PC-3 (cell line): ENCODE measurements at regions not wholly inside any gene's neighbourhood (a gene's known extent, or its start where the extent isn't known, plus 50 kb on each side); places are given as distances from the start of the nearest gene placed in this dataset.

Experiments used
- ATAC-seq: fragments of 200-7000 bp; cut with Tn5 transposase; 2 replicates; pipeline ENCODE4 v1.9.1; 2020; ENCODE audit warnings: mild to moderate bottlenecking, moderate library complexity
- BruUV-seq: library from RNA; stranded (reverse); fragments of 400-500 nt; replicated peaks from 2 replicates; lab custom pipeline; 2021; lab: Mats Ljungman, UMichigan
- CTCF ChIA-PET: fragments of 300-600 bp; sonication (Branson Sonifier 250); formaldehyde crosslinking; loops from one replicate; lab custom pipeline; 2022; ENCODE audit warnings: antibody characterized with exemption; lab: Charles Lee
- POLR2A ChIA-PET: fragments of 300-600 bp; sonication (Branson Sonifier 250); formaldehyde crosslinking; loops from one replicate; lab custom pipeline; 2022; ENCODE audit warnings: antibody characterized with exemption; ENCODE audit not compliant: unreplicated experiment; lab: Charles Lee
- DNase-seq: peaks from one replicate; pipeline ENCODE4 v3.0.0-alpha.2; 2015
- H2AFZ ChIP-seq: fragments of 300-600 bp; sonication (generic); 2 replicates; pipeline ENCODE4 v1.6.0; 2016; ENCODE audit warnings: antibody characterized with exemption, low read length
- H3F3A ChIP-seq: fragments of 300-600 bp; sonication (generic); one replicate; pipeline ENCODE4 v1.6.0; 2017; ENCODE audit warnings: antibody characterized with exemption, low read length, control low read depth, mild to moderate bottlenecking; ENCODE audit not compliant: unreplicated experiment
- H3K27ac ChIP-seq: fragments of 300-600 bp; sonication (generic); 2 replicates; pipeline ENCODE4 v1.5.1; 2016; ENCODE audit warnings: mild to moderate bottlenecking, low read length
- H3K27me3 ChIP-seq: fragments of 300-600 bp; sonication (generic); 2 replicates; pipeline ENCODE4 v1.6.1; 2016; ENCODE audit warnings: low read length, mixed read lengths
- H3K36me3 ChIP-seq: fragments of 300-600 bp; sonication (generic); 2 replicates; pipeline ENCODE4 v1.6.1; 2016; ENCODE audit warnings: low read depth, mixed run types, low read length, mixed read lengths
- H3K4me1 ChIP-seq: fragments of 300-600 bp; sonication (generic); 2 replicates; pipeline ENCODE4 v1.5.1; 2016; ENCODE audit warnings: low read length; ENCODE audit not compliant: insufficient read depth
- H3K4me2 ChIP-seq: fragments of 300-600 bp; sonication (generic); 2 replicates; pipeline ENCODE4 v1.6.0; 2016; ENCODE audit warnings: low read length
- H3K4me3 ChIP-seq: fragments of 300-600 bp; sonication (generic); 2 replicates; pipeline ENCODE4 v1.5.1; 2016; ENCODE audit warnings: mild to moderate bottlenecking, low read length, mixed read lengths
- H3K79me2 ChIP-seq: fragments of 300-600 bp; sonication (generic); 2 replicates; pipeline ENCODE4 v1.6.1; 2017; ENCODE audit warnings: low read length, mixed read lengths
- H3K9ac ChIP-seq: fragments of 300-600 bp; sonication (generic); 2 replicates; pipeline ENCODE4 v1.6.0; 2016; ENCODE audit warnings: mild to moderate bottlenecking, low read length
- H3K9me2 ChIP-seq: fragments of 300-600 bp; sonication (generic); replicated peaks from 2 replicates; pipeline ENCODE4 v1.6.1; 2016; ENCODE audit warnings: mixed run types, low read length, mixed read lengths
- H3K9me3 ChIP-seq: fragments of 300-600 bp; sonication (generic); 2 replicates; pipeline ENCODE4 v1.6.1; 2016; ENCODE audit warnings: low read length, mixed read lengths
- H4K20me1 ChIP-seq: fragments of 300-600 bp; sonication (generic); 2 replicates; pipeline ENCODE4 v1.6.1; 2016; ENCODE audit warnings: low read length, mixed read lengths
- EZH2 ChIP-seq: fragments of 300-600 bp; sonication (generic); IDR thresholded peaks from one replicate; pipeline ENCODE4 v1.6.1; 2017; ENCODE audit warnings: antibody characterized with exemption, mild to moderate bottlenecking, low read length; ENCODE audit not compliant: unreplicated experiment
- EZH2phosphoT487 ChIP-seq: fragments of 300-600 bp; sonication (generic); IDR thresholded peaks from 2 replicates; pipeline ENCODE4 v1.6.1; 2018; ENCODE audit warnings: mild to moderate bottlenecking, antibody characterized with exemption, low read length, borderline replicate concordance
- intact Hi-C: fragments of 100-400 bp; cut with micrococcal nuclease; formaldehyde crosslinking; loops from 2 replicates; pipeline ENCODE4 v1.9.0; 2023
- TF ChIP-seq, protein P1 (sequence below): fragments of 300-600 bp; sonication (generic); conservative IDR thresholded peaks from 2 replicates; pipeline ENCODE4 v1.5.1; 2017; ENCODE audit warnings: antibody characterized with exemption, low read depth, mild to moderate bottlenecking, low read length

DNA sequence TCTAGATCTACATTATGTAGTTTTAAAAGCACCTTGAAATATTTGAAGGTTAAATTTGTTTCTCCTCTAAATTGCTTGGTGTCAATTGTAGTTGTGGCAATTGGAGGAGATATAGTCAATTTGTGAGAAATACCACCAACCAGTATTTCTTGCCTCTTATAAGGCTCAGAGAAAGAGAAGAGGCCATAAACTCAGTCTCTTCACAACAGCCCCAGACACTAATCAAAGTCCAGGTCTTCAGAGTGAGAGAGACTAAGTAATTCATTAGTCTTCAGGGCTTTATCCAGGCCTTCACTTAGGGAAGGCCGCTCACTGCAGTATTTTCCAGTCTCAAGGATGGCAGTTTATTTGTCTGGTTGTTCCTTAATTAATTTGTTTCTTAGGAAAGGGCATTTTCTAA, 168.0 kb upstream of the RGMB start:
- no peak for DNase-seq
- no peak for TF ChIP-seq EZH2phosphoT487
- no peak for TF ChIP-seq EZH2
- TF ChIP-seq, protein P1, sequence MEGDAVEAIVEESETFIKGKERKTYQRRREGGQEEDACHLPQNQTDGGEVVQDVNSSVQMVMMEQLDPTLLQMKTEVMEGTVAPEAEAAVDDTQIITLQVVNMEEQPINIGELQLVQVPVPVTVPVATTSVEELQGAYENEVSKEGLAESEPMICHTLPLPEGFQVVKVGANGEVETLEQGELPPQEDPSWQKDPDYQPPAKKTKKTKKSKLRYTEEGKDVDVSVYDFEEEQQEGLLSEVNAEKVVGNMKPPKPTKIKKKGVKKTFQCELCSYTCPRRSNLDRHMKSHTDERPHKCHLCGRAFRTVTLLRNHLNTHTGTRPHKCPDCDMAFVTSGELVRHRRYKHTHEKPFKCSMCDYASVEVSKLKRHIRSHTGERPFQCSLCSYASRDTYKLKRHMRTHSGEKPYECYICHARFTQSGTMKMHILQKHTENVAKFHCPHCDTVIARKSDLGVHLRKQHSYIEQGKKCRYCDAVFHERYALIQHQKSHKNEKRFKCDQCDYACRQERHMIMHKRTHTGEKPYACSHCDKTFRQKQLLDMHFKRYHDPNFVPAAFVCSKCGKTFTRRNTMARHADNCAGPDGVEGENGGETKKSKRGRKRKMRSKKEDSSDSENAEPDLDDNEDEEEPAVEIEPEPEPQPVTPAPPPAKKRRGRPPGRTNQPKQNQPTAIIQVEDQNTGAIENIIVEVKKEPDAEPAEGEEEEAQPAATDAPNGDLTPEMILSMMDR: no peak
- no peak overlapping the region for H3K9ac ChIP-seq
- H3K9me3 ChIP-seq: no peaks in the 10 kb centered on the region
- H2AFZ ChIP-seq: no peak overlapping the region
- no peak overlapping the region for H3K4me2 ChIP-seq
- no peak overlapping the region for H3K4me3 ChIP-seq
- no peaks in the 10 kb centered on the region for H3K27me3 ChIP-seq
- no peaks in the 10 kb centered on the region for H4K20me1 ChIP-seq
- intact Hi-C loops: no loop called here
- ChIA-PET CTCF (no interaction called here), POLR2A (no interaction called here)
- H3K9me2 ChIP-seq: no peaks in the 10 kb centered on the region
- ATAC-seq: no peak
- no peaks in the 10 kb centered on the region for H3K36me3 ChIP-seq
- BruUV-seq: no TSS peak
- no peaks in the 10 kb centered on the region for H3F3A ChIP-seq
- peaks cover 9% of the 10 kb centered on the region for H3K4me1 ChIP-seq
- H3K27ac ChIP-seq: no peak overlapping the region
- no peaks in the 10 kb centered on the region for H3K79me2 ChIP-seq

DNA sequence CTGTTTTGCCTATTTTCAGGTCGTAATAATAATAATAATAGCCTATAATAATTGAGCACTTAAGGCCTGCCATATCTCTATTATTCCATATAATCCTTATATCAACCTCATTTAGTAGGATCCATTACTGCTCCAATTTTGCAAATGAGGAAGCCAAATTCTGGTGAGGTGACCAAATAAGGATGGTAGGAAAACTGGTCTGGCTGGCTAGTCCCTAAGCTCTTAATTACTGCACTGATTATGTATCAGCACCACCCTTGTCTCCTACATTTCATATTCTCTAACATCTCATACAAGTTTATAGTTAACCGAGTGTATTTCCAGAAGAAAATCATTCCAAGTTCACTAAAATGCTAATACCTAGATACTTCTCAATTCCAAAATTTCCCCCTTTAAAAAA, 166.5 kb upstream of the RGMB start:
- Histone ChIP-seq H4K20me1 (no peaks in the 10 kb centered on the region), H3K9ac (no peak overlapping the region), H2AFZ (no peak overlapping the region), H3K27ac (no peak overlapping the region), H3K4me1 (peaks cover 9% of the 10 kb centered on the region), H3F3A (no peaks in the 10 kb centered on the region), H3K36me3 (no peaks in the 10 kb centered on the region), H3K4me2 (no peak overlapping the region), H3K4me3 (no peak overlapping the region), H3K79me2 (no peaks in the 10 kb centered on the region), H3K9me3 (no peaks in the 10 kb centered on the region), H3K27me3 (no peaks in the 10 kb centered on the region), H3K9me2 (no peaks in the 10 kb centered on the region)
- ATAC-seq (no peak), DNase-seq (no peak)
- ChIA-PET POLR2A (no interaction called here), CTCF (no interaction called here)
- intact Hi-C loops: no loop called here
- BruUV-seq: no TSS peak
- TF ChIP-seq EZH2phosphoT487: no peak
- TF ChIP-seq, protein P1: no peak
- no peak for TF ChIP-seq EZH2

GRCh38 chr5:98608052-98608451, 165.4 kb upstream of the RGMB start:
- POLR2A ChIA-PET: no interaction called here
- no TSS peak for BruUV-seq
- Histone ChIP-seq H3K27me3 (no peaks in the 10 kb centered on the region), H3K79me2 (no peaks in the 10 kb centered on the region), H3K27ac (no peak overlapping the region), H3K4me3 (no peak overlapping the region), H3K4me2 (no peak overlapping the region), H3K9me2 (no peaks in the 10 kb centered on the region), H3K4me1 (peaks cover 9% of the 10 kb centered on the region), H3K9ac (no peak overlapping the region), H3K36me3 (no peaks in the 10 kb centered on the region), H2AFZ (no peak overlapping the region), H4K20me1 (no peaks in the 10 kb centered on the region), H3F3A (no peaks in the 10 kb centered on the region), H3K9me3 (no peaks in the 10 kb centered on the region)
- CTCF ChIA-PET: no interaction called here
- TF ChIP-seq EZH2phosphoT487: no peak
- TF ChIP-seq, protein P1: no peak
- no peak for TF ChIP-seq EZH2
- intact Hi-C loops: no loop called here
- DNase-seq (no peak), ATAC-seq (no peak)
